IMR-90 (cell line): ENCODE measurements at regions not wholly inside any gene's neighbourhood (a gene's known extent, or its start where the extent isn't known, plus 50 kb on each side); places are given as distances from the start of the nearest gene placed in this dataset.

Experiments used
- ATAC-seq: fragments of 200-7000 bp; cut with Tn5 transposase; 2 replicates; pipeline ENCODE4 v1.9.1; 2020; ENCODE audit warnings: low read depth, mild to moderate bottlenecking, moderate library complexity
- BruUV-seq: library from RNA; stranded (reverse); fragments of 400-500 nt; replicated peaks from 2 replicates; lab custom pipeline; 2021; lab: Mats Ljungman, UMichigan
- CTCF ChIA-PET: fragments of 300-600 bp; formaldehyde crosslinking; extraction: SDS; loops from one replicate; lab custom pipeline; 2021; ENCODE audit warnings: antibody characterized with exemption; lab: Yijun Ruan, JAX
- POLR2A ChIA-PET: fragments of 300-600 bp; sonication (Branson Sonifier 250); formaldehyde crosslinking; loops from one replicate; lab custom pipeline; 2022; ENCODE audit warnings: antibody characterized with exemption; ENCODE audit not compliant: unreplicated experiment; lab: Charles Lee
- DNase-seq: peaks from one replicate; pipeline ENCODE4 v3.0.0; 2013
- H2AFZ ChIP-seq: replicated peaks from 2 replicates; pipeline ENCODE3; 2013; ENCODE audit warnings: low read length, mild to moderate bottlenecking; ENCODE audit not compliant: poor library complexity
- H2AK5ac ChIP-seq: 2 replicates; pipeline ENCODE4 v1.6.1; 2013; ENCODE audit warnings: low read depth, low read length, inconsistent platforms
- H2AK9ac ChIP-seq: replicated peaks from 2 replicates; pipeline ENCODE3; 2013; ENCODE audit warnings: mild to moderate bottlenecking, low read depth, low read length, moderate library complexity; ENCODE audit not compliant: poor library complexity
- H2BK120ac ChIP-seq: 2 replicates; pipeline ENCODE4 v1.6.1; 2013; ENCODE audit warnings: low read depth, low read length, inconsistent platforms
- H2BK15ac ChIP-seq: 3 replicates; pipeline ENCODE4 v1.6.1; 2013; ENCODE audit warnings: low read depth, low read length, inconsistent platforms
- H2BK20ac ChIP-seq: 2 replicates; pipeline ENCODE4 v1.6.1; 2013; ENCODE audit warnings: low read depth, mild to moderate bottlenecking, inconsistent platforms, low read length, moderate library complexity
- H2BK5ac ChIP-seq: 2 replicates; pipeline ENCODE4 v1.6.1; 2013; ENCODE audit warnings: mild to moderate bottlenecking, low read depth, low read length, inconsistent platforms; ENCODE audit not compliant: poor library complexity, severe bottlenecking
- H3K14ac ChIP-seq: replicated peaks from 2 replicates; pipeline ENCODE4 v1.6.1; 2013; ENCODE audit warnings: low read depth, low read length, inconsistent platforms
- H3K18ac ChIP-seq: 2 replicates; pipeline ENCODE4 v1.6.1; 2013; ENCODE audit warnings: low read depth, low read length, control low read depth
- H3K23ac ChIP-seq: 2 replicates; pipeline ENCODE4 v1.6.1; 2013; ENCODE audit warnings: low read depth, low read length, inconsistent platforms
- H3K27ac ChIP-seq: 2 replicates; pipeline ENCODE4 v1.5.1; 2013; ENCODE audit warnings: mild to moderate bottlenecking, control low read depth, low read length; ENCODE audit not compliant: insufficient read depth
- H3K27me3 ChIP-seq: 2 replicates; pipeline ENCODE4 v1.6.1; 2013; ENCODE audit warnings: low read length; ENCODE audit not compliant: control insufficient read depth, insufficient read depth
- H3K36me3 ChIP-seq: 2 replicates; pipeline ENCODE4 v1.6.1; 2013; ENCODE audit warnings: low read length, mixed read lengths; ENCODE audit not compliant: control insufficient read depth, insufficient read depth
- H3K4ac ChIP-seq: 2 replicates; pipeline ENCODE4 v1.6.1; 2013; ENCODE audit warnings: low read depth, low read length, inconsistent platforms
- H3K4me1 ChIP-seq: 2 replicates; pipeline ENCODE4 v1.6.1; 2013; ENCODE audit warnings: low read length, mixed read lengths; ENCODE audit not compliant: control insufficient read depth, insufficient read depth
- H3K4me2 ChIP-seq: 2 replicates; pipeline ENCODE4 v1.6.1; 2013; ENCODE audit warnings: low read depth, mild to moderate bottlenecking, control low read depth, low read length, moderate library complexity
- H3K4me3 ChIP-seq: 2 replicates; pipeline ENCODE4 v1.5.1; 2013; ENCODE audit warnings: low read depth, mild to moderate bottlenecking, control low read depth, low read length, moderate library complexity; ENCODE audit not compliant: insufficient read depth
- H3K56ac ChIP-seq: 2 replicates; pipeline ENCODE4 v1.6.1; 2013; ENCODE audit warnings: low read length, inconsistent platforms; ENCODE audit not compliant: insufficient read depth; ENCODE audit errors: extremely low read depth
- H3K79me1 ChIP-seq, 2 experiments: 2 replicates each; pipeline ENCODE4 v1.6.1; 2013; ENCODE audit warnings: low read length in 2 of 2, inconsistent platforms in 1 of 2, low read depth in 1 of 2
- H3K9ac ChIP-seq: 2 replicates; pipeline ENCODE4 v1.6.1; 2013; ENCODE audit warnings: low read depth, low read length, control low read depth
- H3K9me1 ChIP-seq: 2 replicates; pipeline ENCODE4 v1.6.1; 2013; ENCODE audit warnings: low read length, inconsistent platforms; ENCODE audit not compliant: insufficient read depth
- H3K9me3 ChIP-seq: 2 replicates; pipeline ENCODE4 v1.6.1; 2013; ENCODE audit warnings: low read length; ENCODE audit not compliant: control insufficient read depth, insufficient read depth
- H4K20me1 ChIP-seq: 2 replicates; pipeline ENCODE4 v1.6.1; 2013; ENCODE audit warnings: low read length, inconsistent platforms; ENCODE audit not compliant: insufficient read depth
- H4K5ac ChIP-seq: 2 replicates; pipeline ENCODE4 v1.6.1; 2013; ENCODE audit warnings: mild to moderate bottlenecking, low read depth, low read length, control low read depth
- H4K8ac ChIP-seq, 2 experiments: 2 replicates each; pipeline ENCODE4 v1.6.1; 2013; ENCODE audit warnings: low read depth in 2 of 2, low read length in 2 of 2, control low read depth in 1 of 2, inconsistent platforms in 1 of 2
- H4K91ac ChIP-seq: 2 replicates; pipeline ENCODE4 v1.6.1; 2013; ENCODE audit warnings: low read depth, low read length, inconsistent platforms; ENCODE audit not compliant: insufficient read depth
- BHLHE40 ChIP-seq: fragments of 150-350 bp; IDR thresholded peaks from 2 replicates; pipeline ENCODE4 v1.6.1; 2016; ENCODE audit warnings: mild to moderate bottlenecking, low read depth, low read length
- CEBPB ChIP-seq: IDR thresholded peaks from 2 replicates; pipeline ENCODE4 v1.6.1; 2012; ENCODE audit warnings: low read depth, low read length, improper control_type of control experiment
- CHD1 ChIP-seq: IDR thresholded peaks from 2 replicates; pipeline ENCODE4 v1.6.1; 2012; ENCODE audit warnings: low read depth, low read length, improper control_type of control experiment
- CTCF ChIP-seq: conservative IDR thresholded peaks from 2 replicates; pipeline ENCODE4 v1.5.1; 2012; ENCODE audit warnings: mild to moderate bottlenecking, low read depth, low read length, improper control_type of control experiment
- ELK1 ChIP-seq: fragments of 150-350 bp; IDR thresholded peaks from 2 replicates; pipeline ENCODE4 v1.6.1; 2016; ENCODE audit warnings: low read depth, mild to moderate bottlenecking, low read length, moderate library complexity, borderline replicate concordance
- FOS ChIP-seq: fragments of 150-350 bp; IDR thresholded peaks from 2 replicates; pipeline ENCODE4 v1.6.1; 2016; ENCODE audit warnings: low read depth, low read length
- MAFK ChIP-seq: IDR thresholded peaks from 2 replicates; pipeline ENCODE4 v1.6.1; 2012; ENCODE audit warnings: low read depth, low read length, improper control_type of control experiment
- MAZ ChIP-seq: IDR thresholded peaks from 2 replicates; pipeline ENCODE4 v1.6.1; 2012; ENCODE audit warnings: low read depth, mild to moderate bottlenecking, low read length, improper control_type of control experiment, moderate library complexity, borderline replicate concordance
- MXI1 ChIP-seq: IDR thresholded peaks from 2 replicates; pipeline ENCODE4 v1.6.1; 2012; ENCODE audit warnings: low read depth, mild to moderate bottlenecking, low read length, moderate library complexity, borderline replicate concordance
- NFE2L2 ChIP-seq: fragments of 150-350 bp; IDR thresholded peaks from 2 replicates; pipeline ENCODE4 v1.6.1; 2016; ENCODE audit warnings: low read depth, mild to moderate bottlenecking, low read length
- POLR2A ChIP-seq: IDR thresholded peaks from 2 replicates; pipeline ENCODE4 v1.6.1; 2012; ENCODE audit warnings: mild to moderate bottlenecking, low read depth, low read length
- RAD21 ChIP-seq: IDR thresholded peaks from 2 replicates; pipeline ENCODE4 v1.6.1; 2012; ENCODE audit warnings: low read length, improper control_type of control experiment
- RCOR1 ChIP-seq: IDR thresholded peaks from 2 replicates; pipeline ENCODE4 v1.6.1; 2012; ENCODE audit warnings: mild to moderate bottlenecking, low read length, improper control_type of control experiment; ENCODE audit not compliant: insufficient replicate concordance
- RFX5 ChIP-seq: IDR thresholded peaks from 2 replicates; pipeline ENCODE4 v1.8.0; 2012; ENCODE audit warnings: low read depth, mild to moderate bottlenecking, low read length, moderate library complexity
- SMC3 ChIP-seq: fragments of 150-350 bp; IDR thresholded peaks from 2 replicates; pipeline ENCODE4 v1.6.1; 2016; ENCODE audit warnings: low read depth, mild to moderate bottlenecking, antibody characterized with exemption, low read length, moderate library complexity
- USF2 ChIP-seq: fragments of 150-350 bp; IDR thresholded peaks from 2 replicates; pipeline ENCODE4 v1.6.1; 2017; ENCODE audit warnings: mild to moderate bottlenecking, antibody characterized with exemption, low read length, low read depth
- WGBS, 2 experiments: methylation state at CpG; one replicate each; pipeline versions ENCODE4 v1.1.5 to v1.1.7; 2013; ENCODE audit warnings: missing lambda C conversion rate in 2 of 2; ENCODE audit not compliant: insufficient read length in 1 of 2; ENCODE audit errors: extremely low coverage in 2 of 2; 5-methylcytosine and 5-hydroxymethylcytosine counted together
- dilution Hi-C: fragments of 300-500 bp; cut with HindIII; formaldehyde crosslinking; loops from one replicate; pipeline ENCODE4 v1.14.3; 2018; ENCODE audit warnings: low sequenced_read_pairs; ENCODE audit not compliant: unreplicated experiment
- in situ Hi-C: fragments of 300-500 bp; cut with MboI; formaldehyde crosslinking; loops from 3 replicates; pipeline ENCODE4 v1.14.3; 2019; ENCODE audit warnings: low sequenced_read_pairs, inconsistent platforms, mixed read lengths
- intact Hi-C: fragments of 100-400 bp; cut with micrococcal nuclease; formaldehyde crosslinking; loops from 2 replicates; pipeline ENCODE4 v1.10.0; 2022

GRCh38 chr11:25441421-25441820 lies 890.5 kb upstream of the ANO3 start:
- no peak overlapping the region for H3K4me2 ChIP-seq
- POLR2A ChIA-PET = no interaction called here
- H3K27ac ChIP-seq = no peak overlapping the region
- H2BK5ac ChIP-seq = no peak overlapping the region
- ATAC-seq (no peak), DNase-seq (no peak)
- H4K8ac ChIP-seq = no peak overlapping the region
- H2BK15ac ChIP-seq = no peak overlapping the region
- H2BK120ac ChIP-seq = no peak overlapping the region
- intact Hi-C loops (no loop called here), dilution Hi-C loops (no loop called here), in situ Hi-C loops (no loop called here)
- no peak overlapping the region for H4K91ac ChIP-seq
- H3K9ac ChIP-seq = no peak overlapping the region
- no peak overlapping the region for H3K14ac ChIP-seq
- H3K56ac ChIP-seq = no peak overlapping the region
- no peak overlapping the region for H2AK5ac ChIP-seq
- no peaks in the 10 kb centered on the region for H3K9me1 ChIP-seq
- no TSS peak for BruUV-seq
- no peaks in the 10 kb centered on the region for H3K4me1 ChIP-seq
- H3K23ac ChIP-seq = no peak overlapping the region
- CTCF ChIA-PET = interaction anchor here (0.9 kb wide), 1 partner anchor 10 kb away, joined by 7 read pairs; no protein-coding TSS in a partner anchor
- H3K18ac ChIP-seq = no peak overlapping the region
- no peaks in the 10 kb centered on the region for H3K79me1 ChIP-seq
- no peak overlapping the region for H2AK9ac ChIP-seq
- H2AFZ ChIP-seq = no peak overlapping the region
- no peak overlapping the region for H3K4me3 ChIP-seq
- no peak overlapping the region for H3K4ac ChIP-seq
- no peak overlapping the region for H2BK20ac ChIP-seq
- H4K5ac ChIP-seq = no peak overlapping the region
- no peaks in the 10 kb centered on the region for H4K20me1 ChIP-seq
- no peaks in the 10 kb centered on the region for H3K9me3 ChIP-seq
- WGBS, 2 experiments = 40% methylated on average over 1 of the region's 3 CpGs; no CpG with 5 or more reads in 1 of the 2 experiments
- H3K27me3 ChIP-seq = no peaks in the 10 kb centered on the region
- H3K36me3 ChIP-seq = no peaks in the 10 kb centered on the region
- TF ChIP-seq RCOR1 (no peak), NFE2L2 (no peak), CEBPB (no peak), USF2 (no peak), MXI1 (no peak), ELK1 (no peak), FOS (no peak), CHD1 (no peak), MAFK (no peak), RAD21 (no peak), CTCF (no peak), SMC3 (no peak), POLR2A (no peak), MAZ (no peak), RFX5 (no peak), BHLHE40 (no peak)
